NCI-H69 (cell line): ENCODE measurements at regions not wholly inside any gene's neighbourhood (a gene's known extent, or its start where the extent isn't known, plus 50 kb on each side); places are given as distances from the start of the nearest gene placed in this dataset.

Source experiments
- DNase-seq: peaks from one replicate; lab custom pipeline; 2025; lab: John Stamatoyannopoulos, UW

DNA sequence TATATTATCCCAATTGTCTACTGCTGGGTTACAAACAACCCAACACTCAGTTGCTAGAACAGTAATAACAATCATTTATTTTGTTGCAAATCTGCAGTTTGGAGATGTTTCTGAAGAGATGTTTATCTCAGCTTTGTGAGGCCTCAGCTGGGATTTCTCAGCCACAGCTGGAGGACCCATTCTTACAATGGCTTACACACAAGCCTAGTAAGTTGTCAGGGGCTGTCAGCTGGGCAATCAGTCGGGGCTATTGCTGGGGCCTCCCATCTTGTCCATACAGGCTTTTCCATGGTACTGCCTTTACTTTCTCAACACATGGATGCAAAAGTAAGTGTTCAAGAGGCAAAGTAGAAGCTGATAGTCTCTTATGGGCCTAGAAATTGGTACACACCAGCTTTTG lies 491.7 kb upstream of the NXPH2 start:
- DNase-seq: no peak

DNA sequence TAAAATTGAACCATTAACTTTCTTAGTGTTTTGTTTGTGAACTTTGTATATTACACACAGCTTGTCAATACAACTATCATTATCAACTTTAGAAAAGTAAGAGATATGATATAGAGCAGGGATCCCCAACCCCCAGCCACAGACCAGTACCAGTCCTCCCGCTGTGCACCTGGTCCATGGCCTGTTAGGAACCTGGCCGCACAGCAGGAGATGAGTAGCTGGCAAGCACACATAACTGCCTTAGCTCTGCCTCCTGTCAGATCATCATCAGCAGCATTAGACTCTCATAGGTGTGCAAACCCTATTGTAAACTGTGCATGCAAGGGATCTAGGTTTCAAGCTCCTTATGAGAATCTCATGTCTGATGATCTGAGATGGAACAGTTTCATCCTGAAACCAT lies 491.0 kb upstream of the NXPH2 start:
- DNase-seq: peak; percentile 67

DNA sequence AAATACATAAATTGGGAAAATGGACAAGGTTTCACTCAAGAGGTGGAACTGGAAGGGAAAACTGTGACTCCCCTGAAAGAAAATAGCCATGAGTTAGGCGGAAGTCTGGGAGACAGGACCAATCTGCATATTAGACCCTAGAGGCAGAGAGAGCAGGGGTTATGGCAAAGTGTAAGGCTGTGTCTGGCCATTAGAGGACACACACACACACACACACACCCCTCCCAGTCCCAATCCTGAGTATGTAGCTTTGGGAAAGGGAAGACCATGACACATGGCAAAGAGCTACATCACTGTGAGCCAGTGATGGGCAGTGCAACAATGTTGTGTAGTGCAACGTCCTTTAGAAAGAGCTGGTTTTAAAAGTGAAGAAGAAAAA lies 479.9 kb upstream of the NXPH2 start:
- DNase-seq: no peak

DNA sequence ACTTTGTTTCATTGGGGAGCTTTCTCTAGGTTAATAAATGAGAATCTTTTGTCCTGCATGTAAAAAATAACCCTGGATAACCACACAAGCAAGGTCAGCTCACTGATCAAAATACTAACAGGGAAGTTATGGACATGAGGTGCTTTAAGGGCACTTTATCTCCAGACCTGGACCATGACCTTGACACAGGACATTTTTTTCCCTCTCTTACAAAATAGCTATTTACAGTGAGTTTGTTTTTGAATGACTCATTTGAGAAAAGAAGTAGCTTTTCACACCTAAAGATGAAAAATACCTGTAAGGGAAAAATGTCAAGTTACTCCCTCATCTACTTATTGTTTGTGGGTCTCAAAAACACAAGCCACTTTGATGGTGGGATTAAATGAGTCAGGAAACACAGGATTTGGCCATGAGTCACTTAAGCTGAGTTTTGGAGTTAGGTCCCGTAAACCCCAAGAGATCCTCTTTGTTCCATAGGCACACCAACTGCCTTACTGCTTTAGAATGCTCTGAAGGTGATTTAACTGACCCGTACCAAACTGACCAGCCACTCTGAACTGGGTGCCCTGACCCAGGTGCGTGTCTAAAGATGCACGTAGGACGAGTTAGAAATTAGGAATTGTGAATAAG lies 479.3 kb upstream of the NXPH2 start:
- DNase-seq: no peak

DNA sequence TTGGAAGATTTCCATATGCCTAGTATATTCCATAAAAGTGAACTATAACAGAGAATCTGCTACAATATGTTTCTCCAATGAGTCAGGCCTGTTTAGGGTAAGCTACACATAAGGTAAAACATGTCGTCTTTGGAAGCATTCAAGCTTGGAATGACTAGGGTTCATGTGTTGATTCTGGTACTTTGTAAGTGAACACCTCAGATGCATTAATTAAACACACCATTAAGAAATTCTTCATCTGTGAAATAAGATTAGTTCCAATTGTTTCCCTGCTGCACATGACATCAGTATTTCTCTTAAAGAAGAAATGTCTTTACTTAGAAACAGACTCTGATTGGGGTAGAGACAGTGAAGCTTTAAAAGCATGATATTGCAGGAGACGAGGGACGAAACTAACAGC lies 461.1 kb upstream of the NXPH2 start:
- DNase-seq: no peak

DNA sequence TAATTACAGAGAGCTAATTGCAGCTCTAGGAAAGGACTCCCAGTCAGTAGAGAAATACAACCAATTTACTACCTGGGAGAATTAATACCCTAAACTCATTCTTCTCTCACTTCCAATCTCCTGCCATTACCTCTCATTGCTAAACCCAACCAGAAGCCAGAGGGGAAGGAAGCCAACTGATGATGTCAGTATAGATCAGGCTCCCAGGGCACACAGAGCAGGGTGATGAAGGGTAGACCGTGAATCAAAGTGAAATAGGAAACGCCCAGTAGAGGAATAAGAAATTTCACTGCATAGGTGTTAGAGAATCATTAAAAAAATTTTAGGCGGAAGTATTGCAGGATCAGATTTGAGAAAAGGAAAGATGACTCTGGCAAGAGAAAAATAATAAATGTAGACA lies 456.8 kb upstream of the NXPH2 start:
- peak; percentile 51 for DNase-seq

DNA sequence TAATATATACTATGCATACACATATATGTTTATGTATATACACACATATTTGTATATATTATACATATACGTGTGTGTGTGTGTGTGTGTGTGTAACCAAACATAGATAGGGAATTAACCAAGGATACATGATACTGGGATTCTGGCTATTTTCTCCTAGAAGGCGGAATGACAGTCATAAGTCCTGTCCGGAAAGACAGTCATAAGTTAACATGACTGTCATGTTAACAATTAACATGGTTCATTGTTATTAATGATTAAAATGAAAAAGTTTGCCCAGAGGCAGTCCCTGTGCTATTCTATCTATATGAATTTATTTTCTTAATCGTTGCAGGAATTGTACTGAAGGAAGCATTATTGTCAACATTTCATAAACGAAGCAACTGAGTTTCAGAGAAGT lies 450.7 kb upstream of the NXPH2 start:
- no peak for DNase-seq

DNA sequence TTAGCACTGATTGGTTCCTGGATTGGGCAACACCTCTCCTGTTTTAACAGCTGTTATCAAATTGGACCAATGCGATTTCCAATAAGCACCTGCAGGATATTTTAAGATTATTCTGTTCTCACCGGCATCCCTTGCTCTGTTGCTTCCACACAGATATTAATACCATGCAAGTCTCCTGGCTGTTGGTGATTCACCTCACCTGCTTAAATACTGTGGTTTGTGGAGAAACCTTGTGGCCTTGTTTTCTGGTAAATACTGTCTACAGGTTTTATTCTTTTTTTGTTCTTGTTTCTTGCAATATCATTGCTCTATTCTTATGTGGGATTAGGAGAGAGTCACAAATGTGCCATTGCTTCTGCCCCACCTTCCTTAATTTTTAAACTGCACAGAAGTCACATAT lies 448.1 kb upstream of the NXPH2 start:
- DNase-seq: no peak

DNA sequence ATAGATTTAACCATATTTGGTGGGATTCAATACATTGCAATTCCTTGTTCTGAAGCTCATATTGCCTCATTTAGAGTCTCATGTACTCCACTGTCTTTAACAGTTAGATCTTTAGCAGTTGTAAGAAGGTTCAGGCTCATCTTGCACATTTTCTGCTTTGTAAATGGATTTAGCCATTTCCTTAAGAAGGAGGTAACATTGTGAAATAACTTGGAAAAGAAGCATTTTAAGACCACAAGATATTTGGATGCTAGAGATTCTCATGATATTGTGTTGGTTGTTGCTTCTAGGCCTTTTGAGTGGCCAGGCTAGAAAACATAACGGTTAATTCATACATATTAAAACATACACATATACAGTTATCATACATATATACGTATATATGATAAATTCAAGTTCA lies 445.8 kb upstream of the NXPH2 start:
- no peak for DNase-seq

DNA sequence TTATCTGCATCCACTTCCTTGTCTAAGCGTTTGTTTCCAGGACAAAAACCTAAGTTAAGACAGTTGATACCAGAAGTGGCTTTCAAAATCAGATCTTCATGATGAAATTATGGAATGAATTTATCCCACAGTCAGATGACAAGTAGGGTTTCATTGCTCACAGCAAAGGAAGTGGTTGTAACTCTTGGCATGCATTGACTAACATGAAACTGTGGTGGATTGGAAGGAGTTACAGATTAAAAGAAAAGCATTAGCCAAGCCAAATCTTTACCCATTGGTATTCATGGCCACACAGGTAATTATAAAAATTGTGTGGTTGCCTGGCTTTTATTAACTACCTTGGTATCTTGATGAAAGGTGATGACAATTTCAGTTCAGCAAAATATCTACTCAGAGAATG lies 438.0 kb upstream of the NXPH2 start:
- no peak for DNase-seq

DNA sequence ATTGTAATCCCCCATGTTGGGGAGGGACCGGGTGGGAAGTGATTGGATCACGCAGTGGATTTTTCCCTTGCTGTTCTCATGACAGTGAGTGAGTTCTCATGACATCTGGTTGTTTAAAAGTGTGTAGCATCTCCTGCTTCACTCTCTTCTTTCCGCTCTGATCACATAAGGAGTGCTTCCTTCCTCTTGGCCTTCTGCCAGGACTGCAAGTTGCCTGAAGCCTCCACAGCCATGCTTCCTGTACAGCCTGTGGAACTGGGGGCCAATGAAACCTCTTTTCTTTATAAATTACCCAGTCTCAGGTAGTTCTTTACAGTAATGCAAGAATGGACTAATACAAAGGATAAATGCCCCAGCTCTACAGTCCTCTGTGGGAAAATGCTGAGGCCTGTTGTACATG lies 437.5 kb upstream of the NXPH2 start:
- peak; percentile 62 for DNase-seq

DNA sequence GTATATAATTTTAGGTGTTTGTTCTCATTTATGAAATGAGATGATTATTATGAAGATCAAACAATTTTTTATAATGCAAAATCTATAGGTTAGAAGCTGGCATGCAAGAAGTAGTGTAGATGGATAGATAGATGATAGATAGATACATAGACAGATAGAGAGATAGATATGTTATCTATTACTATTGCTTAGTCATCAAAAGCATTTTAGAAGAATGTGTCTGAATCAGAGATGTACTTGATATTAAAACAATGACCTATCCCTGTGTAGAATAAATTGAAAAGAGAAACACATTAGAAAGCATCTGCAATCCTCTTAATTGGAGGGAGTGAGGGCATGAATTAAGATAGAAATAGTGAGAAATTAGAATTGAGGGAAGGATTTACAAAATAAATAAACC lies 436.2 kb upstream of the NXPH2 start:
- DNase-seq: no peak

DNA sequence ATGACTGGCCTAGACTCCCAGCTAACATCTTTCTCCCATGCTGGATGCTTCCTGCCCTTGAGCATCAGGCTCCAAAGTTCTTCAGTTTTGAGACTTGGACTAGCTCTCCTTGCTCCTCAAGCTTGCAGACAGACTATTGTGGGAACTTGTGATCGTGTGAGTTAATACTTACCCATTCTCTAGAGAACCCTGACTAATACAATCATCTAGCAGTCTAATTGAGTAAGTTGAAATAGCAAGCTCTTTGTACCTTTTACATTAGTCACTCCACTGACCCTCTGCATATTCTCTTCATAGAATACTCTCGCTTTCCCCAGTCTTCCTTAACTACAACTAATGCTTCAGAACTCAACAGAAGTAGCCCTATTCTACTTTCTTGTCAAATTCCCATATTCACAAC lies 434.6 kb upstream of the NXPH2 start:
- DNase-seq: no peak

DNA sequence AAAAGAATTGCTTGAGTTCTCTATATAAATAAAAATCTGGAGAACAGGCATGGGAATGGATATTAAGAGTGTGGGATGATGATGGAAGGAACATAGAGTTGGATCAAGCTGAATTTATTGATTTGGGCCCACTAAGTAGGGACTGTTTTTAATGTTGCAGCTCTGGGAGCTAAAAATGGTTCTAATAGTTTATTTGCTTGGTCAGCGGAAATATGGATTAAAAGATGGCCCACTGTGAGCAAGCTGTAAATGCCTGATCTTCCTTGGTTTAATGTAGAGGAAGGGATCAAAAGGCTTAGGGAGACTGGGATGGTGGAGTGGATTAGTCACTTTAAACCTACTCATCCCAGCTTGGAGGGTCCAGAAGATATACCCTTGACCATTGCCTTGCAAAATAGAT lies 429.4 kb upstream of the NXPH2 start:
- no peak for DNase-seq

DNA sequence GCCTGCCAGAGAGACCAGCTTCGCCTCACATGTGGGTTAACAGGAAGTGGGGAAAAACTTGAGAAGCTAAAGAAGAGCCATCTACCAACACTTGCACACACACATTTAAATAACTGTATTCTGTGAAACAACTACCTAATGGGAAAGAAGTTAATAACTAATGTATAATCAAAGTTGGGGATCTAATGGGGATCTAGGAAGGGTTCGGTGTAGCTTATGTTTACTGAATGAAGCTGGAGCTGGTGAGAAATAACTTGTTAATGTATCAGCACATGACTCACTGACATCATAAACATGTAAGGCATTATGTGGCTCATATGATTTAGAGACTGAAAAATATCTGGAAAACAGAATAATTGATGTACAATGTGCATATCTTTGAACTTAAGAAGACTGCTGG lies 421.3 kb upstream of the NXPH2 start:
- DNase-seq: no peak

DNA sequence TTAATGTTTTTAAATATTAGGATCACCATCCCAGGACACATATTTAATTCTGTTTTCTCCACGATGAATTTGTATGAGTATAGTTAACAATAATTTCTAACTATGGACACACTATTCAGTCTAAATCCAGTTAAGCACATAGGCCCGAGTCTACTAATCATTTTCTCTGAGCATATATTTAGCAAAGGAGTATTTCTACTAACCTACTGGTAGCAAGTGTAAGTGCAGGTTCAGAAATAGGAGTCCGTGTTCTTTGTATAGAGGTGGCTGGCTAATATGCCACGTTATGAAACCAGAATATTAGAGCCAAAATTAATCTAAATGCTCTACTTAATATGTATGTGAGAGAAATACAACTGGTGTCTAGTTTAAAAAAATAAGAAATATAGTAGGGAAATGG lies 416.6 kb upstream of the NXPH2 start:
- no peak for DNase-seq

DNA sequence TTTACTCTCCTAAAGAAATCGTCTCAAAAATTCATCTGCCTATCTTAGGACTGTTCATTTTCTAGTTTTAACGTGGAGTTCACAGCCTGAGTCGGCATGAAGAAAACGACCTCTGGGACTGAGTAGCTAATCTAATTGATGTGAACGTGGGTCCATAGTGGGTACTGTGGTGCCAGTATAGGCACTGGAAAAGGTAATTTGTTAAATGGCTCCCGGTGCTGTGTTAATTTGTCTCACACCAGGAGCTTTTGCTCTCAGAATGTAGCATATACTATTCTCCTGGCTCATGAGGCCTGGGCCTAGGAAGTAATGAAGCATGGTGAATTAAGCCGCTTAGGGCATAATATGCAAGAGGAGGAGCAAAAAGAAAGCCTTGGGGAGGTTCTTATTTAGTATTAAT lies 414.4 kb upstream of the NXPH2 start:
- peak; percentile 5 for DNase-seq

DNA sequence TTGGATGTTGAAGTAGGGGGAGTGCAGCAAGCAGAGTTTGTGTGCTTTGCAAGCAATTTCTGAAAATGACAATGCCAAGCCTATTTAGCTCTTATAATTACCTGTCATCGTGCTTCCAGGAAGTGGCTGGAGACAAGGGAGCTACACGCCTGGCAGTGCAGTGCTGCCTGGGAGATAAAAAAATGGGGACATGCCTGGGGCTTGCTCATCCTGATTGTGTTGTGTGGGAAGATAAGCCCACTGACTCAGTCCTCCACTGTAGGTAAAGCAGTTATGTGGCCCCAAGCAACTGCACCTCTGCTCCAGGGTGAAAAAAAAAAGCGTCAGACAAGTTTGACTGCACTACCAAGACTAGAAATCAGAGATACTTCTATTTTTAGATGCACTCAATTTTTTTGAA lies 396.9 kb upstream of the NXPH2 start:
- DNase-seq: peak; percentile 37

DNA sequence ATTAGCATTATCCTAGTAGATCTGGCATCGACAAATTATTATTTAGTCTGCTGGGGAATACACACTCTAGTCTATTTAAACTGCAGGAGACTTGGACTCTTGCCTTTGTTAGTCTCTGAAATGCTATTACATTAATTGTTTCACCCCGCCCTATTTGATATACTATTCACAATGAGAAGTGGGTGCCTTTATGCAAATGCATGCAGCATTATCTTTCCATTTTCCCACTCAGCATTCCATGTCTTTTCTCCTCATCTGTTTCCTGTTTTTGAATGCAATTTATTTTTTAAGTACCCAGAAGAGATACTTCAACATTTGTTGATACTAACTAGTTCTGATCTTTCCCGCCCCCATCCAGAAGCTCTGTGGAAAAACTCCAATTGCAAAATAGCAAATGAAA lies 395.3 kb upstream of the NXPH2 start:
- DNase-seq: peak; percentile 80

DNA sequence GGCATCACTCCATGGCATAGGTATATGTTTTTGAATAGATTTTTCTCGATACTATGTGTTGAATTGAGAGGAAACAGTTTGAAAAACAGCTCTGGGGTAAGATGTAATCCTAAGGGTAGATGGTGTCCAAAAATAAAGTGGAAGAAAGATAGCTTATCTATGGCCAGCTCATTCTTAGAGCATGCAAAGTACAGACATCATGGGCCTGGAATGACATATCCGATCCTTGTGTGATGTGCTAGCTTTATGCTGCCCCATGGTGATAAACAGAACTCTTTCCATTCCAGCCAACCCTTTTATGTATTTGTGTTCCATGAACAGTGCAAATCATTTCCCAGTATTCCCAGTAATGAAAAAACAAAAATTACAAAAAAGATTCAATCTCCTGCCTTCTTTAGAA lies 390.2 kb upstream of the NXPH2 start:
- peak; percentile 75 for DNase-seq

DNA sequence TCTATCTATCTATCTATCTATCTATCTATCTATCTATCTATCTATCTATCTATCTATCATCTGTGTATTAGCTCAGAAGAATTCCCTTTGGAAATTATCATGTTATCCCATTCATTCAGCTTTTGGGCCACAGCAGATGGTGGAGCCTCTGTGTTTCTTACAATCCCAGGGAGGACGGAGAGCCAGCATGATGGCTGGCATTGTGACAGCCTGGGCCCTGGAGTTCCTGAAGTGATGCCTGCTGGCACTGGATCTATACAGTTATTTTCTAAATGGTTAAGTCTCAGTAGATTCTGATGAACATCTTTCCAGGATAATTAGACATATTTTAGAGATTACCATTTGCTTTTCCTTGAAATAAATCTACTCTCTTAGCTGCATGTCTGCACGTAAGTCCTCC lies 385.4 kb upstream of the NXPH2 start:
- DNase-seq: peak; percentile 47

DNA sequence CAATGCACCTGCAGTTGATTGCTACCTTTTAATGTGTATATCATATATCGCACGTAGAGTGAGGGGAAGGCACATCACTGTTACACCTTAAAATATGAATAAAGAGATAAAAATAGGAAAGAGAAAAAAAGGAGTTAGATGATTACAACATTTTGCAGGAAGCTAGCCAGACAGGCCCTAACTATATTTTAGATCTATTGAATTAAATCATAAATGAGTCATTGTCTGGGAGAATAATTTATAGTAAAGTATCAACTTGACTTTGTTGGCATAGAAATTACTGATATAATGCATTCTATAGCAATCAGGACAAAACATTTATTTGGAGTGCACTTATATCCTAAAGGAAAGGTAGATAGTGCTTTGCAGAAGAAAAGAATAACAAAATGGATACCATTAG lies 384.9 kb upstream of the NXPH2 start:
- DNase-seq: no peak

DNA sequence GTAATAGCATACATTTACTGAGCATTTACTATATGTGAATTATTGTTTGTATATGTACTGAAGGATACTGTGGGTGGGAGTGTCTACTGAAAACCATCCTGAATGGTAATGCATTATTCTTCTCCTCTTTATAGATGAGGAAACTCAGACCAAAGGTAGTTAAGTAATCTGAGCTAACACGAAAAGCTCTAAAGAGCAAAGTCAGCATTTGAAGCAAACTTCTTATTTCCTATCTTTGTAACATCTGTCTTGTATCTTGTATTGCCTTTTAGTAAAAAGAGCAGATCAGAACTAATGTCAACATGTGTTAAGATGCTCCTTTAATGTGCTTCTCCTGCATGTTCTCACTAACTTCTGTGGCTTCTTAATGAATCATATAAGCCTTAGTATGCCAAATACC lies 382.8 kb upstream of the NXPH2 start:
- DNase-seq: no peak

DNA sequence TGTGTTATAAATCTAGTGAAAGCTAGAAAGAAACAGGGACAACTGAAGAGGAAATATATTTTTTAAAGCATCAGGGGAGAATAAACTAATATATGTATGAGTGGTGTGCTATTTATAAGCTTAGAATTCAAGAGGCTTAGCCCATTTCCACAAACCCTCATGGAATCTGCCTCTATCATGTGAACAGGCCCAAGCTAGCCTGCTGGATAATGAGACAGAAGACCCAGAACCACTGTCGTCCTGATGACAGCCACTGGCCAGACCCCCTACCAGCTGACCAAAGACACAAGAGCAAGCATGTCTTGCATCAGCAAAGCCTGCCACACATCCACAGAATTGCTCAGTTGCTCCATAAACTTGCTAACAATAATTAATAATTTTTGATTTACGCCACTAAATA lies 382.3 kb upstream of the NXPH2 start:
- no peak for DNase-seq

DNA sequence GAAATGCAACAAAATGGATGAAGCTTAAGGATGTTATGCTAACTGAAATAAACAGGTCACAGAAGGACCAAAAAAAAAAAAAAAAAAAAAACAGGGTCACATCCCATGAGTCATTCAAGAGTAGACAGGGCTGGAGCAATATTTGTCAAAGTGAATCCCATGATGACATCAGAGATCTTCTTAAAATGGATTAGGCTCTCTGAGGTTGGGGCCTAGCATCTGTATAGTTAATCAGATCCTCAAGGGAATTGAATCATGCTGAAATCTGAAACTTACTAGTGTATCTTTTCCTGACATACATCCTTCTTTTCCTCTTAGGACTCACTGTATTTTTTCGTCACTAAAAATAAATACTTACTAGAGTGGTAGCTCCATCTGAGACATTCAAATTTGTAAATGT lies 380.6 kb upstream of the NXPH2 start:
- peak; percentile 44 for DNase-seq
